ENCODE measurements at regions not wholly inside any gene's neighbourhood (a gene's known extent, or its start where the extent isn't known, plus 50 kb on each side); places are given as distances from the start of the nearest gene placed in this dataset.
"Not testable (repeated sequence)": the region's sequence is repeated elsewhere in the genome, so short reads cannot be mapped to it uniquely, and the experiment has no call there.

GRCh38 chr16:52050418-52050817, 496.5 kb downstream of the TOX3 start:
- DNase-seq = no peak

DNA sequence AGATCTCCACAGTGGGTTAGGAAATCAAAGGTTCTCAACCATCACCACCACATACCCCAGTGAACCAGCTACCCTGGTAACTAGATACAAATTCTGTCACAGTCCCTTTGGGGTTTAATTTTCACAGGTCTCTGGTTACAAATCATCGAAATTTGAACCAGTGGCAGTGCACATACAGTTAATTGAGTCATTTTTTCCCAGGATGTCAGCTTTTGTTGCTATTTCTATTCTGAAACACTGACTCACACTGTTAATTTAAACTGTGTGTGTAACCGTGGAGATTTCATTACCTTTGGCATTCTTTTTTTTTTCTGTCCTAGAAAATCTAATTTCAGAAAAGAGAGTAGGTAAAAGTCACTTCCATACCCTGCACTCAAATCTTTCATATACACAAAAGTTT, 511.5 kb downstream of the TOX3 start:
- no peak for DNase-seq

DNA sequence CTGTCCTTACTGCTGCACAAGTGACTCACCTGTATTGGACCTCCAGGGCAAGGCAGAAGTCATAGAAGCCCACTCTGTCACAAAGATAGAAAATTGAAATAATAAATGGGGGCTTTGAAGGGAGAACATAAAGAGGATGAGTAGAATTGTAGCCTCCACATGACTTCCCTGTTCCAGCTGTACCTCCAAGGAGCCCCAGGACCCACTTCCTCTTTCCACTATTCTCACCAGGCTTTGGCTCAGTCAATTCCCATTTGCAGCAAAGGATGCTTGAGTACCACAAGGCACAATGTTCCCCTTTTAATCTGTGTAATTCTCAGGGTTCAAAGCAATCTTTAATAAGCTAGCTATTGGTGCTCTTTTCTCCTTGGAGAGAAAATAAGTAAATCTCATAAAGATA, 512.1 kb downstream of the TOX3 start:
- no peak for DNase-seq

DNA sequence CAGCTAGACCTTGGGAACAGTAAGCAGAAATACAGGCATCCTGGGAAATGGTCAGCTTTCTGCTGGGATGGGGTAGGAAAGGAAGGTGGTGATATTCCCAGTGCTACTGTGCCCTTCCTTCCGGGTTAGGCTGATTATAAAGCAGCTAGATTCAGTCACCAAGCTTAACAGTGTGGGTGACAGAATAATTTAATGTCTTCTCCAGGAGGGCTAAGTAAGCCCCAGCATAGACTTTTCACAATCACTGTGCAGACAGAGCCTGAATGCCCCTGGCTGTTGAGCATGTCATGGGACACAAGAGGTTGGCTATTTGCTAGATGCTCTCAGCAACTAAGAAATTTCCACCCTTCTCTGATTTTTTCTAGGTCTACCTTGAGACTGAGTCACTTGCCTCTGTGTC, 513.0 kb downstream of the TOX3 start:
- DNase-seq = no peak

DNA sequence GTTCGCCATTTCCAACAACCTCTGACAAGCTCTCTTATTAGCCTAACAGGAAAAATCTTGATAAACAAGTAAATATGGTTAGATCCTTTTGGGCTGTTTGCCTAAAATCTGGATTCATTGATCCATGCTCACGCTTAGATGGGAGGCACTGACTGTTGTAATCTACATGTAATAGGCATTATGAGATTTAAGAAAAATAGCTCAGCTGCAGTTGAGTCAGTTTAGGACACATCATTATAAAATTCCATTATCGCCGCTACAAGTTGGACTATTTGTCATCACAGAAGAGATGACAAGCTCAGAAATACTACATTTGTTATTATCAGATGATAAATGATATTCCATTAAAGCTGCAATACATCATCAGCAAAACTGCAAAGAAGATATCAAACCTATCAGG, 524.0 kb downstream of the TOX3 start:
- no peak for DNase-seq

DNA sequence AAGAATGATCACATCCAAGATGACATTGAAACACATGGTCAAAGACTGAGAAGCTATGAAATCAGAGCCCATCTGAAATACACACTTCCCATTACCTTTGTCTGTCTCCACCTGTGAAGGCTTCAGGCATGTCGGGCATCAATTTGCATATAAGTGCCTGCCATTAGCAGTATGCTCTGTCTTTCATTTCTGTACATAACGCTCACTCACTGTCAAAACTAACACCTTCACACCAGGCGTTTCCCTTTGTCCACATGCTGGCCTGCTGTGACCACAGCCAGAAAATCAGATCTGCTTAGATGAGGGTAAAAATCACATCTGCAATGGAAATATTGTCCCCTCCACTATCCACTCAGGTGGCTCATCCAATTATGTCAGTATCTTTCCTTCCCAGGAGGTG, 524.8 kb downstream of the TOX3 start:
- DNase-seq = no peak

DNA sequence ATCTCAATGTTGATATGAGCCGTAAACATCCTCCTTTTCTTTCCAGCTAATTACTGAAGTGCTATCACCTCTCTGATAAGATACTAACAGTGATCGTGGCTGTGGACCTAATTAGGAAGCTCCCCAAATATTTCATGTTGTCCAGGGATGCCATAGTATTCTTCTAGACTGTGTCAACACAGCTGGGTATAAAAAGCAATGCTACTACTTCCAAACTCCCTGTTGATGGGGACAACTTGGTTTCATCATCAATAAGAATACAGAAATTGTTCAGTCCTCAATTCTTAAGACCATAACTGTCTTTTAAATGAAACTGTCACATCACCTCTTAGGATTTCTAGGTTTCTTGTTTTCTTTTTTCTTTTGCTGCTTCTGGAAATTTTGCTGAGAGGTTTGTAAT, 530.6 kb downstream of the TOX3 start:
- no peak for DNase-seq

GRCh38 chr16:52005551-52005950, 541.4 kb downstream of the TOX3 start:
- DNase-seq = no peak

GRCh38 chr16:52004343-52004742, 542.6 kb downstream of the TOX3 start:
- no peak for DNase-seq

- DNase-seq = no peak
Measured at GRCh38 chr16:52002026-52002425, 544.9 kb downstream of the TOX3 start.

DNA sequence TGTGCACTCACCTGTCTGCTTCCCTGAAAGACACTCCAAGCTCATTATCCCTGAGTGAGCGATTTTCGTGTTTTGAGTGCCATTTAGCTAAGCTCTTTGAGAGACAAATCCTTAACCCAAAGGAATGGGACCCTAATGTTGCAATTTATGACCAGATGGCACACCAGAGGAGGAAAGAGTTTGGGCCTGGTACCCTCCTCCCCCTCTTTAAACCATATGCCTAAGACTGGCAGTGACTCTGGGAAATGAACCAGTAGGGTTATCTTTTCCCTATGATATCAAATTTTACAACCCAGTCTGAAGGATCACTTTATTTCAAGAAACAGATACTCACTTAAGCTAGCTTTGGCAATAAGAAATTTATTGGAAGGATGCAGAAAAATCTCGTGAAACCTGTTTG, 550.4 kb downstream of the TOX3 start:
- no peak for DNase-seq

GRCh38 chr16:51994597-51994996, 552.3 kb downstream of the TOX3 start:
- no peak for DNase-seq

DNA sequence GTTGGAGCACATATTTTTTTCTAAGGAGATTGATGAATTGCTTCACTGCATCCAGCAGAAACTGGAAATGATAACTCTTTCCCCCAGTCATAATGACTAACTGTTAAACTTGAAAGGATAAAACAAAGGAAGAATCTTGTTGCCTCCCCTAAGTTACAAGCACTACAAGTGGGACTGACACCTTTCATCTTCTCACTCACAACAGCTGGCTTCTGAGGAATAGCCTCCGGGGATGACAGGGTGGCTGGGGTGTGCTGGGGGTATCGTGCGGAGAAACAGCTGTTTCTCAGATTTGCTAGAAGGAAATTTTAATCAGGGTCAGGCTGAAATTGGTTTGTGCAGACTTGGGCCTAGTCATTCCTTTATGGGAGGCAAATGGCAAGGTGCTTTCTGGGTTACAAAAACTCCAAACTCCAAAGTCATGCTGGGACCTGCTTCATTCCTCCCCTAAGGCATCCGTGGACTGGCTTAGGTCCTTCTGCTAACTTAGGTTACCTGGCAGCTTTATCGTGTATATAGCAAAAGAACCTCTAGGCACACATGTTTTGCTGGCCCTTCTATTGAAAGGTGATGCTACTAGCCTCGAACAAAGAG, 557.2 kb downstream of the TOX3 start:
- DNase-seq = no peak

GRCh38 chr16:51988977-51989376, 558.0 kb downstream of the TOX3 start:
- no peak for DNase-seq

- no peak for DNase-seq
Measured at GRCh38 chr16:51987519-51987918, 559.4 kb downstream of the TOX3 start.

- DNase-seq = no peak
Measured at GRCh38 chr16:51986717-51987116, 560.2 kb downstream of the TOX3 start.

DNA sequence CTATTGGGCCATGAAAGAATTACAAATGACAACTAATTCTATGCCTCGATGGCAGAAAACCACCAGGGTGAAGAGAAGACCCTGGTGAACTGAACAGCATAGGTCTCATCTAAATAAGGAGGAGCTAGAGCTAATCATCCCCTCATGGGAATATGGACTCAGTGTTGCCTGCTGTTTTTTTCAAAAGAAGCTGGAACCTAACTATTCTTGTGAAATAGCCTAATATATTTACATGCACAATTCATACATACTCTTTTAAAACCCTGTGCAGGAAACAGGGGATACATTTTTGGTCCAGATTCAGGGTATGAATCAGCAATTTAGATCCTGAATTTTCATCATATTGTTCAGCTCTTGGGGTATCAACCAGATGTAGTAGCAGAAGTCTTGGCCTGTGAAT, 560.6 kb downstream of the TOX3 start:
- no peak for DNase-seq

DNA sequence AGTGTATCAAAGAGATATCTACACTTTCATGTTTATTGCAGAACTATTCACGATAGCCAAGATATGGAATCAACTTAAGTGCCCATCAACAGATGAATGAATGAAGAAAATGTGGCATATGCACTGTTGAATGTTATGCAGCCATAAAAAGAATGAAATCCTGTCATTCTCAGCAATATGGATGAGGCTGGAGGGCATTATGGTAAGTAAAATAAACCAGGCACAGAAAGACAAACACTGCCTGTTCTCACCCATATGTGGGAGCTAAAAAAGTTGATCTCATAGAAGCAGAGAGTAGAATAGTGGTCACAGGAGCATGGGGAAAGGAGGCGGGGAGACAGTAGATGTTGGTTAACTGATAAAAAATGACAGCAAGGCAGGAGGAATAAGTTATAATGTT, 561.8 kb downstream of the TOX3 start:
- no peak for DNase-seq

DNA sequence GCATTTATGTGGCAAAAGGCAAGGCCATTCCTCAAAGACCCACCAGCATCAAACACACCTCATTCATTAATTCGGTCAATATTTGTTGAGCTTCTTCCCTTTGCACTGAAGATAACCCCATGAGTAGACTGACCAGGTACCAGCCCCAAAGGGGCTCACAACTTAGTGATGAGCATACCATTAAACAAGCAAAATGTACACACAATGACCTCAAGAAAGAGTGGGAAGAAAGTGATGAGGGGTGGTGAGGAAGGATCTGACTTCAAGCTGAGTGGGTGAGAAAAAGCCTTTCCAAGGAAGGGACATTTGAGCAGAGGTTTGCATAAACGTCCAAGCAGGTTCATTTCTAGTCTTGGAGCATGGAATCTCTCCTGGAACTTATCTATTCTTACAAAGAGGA, 562.5 kb downstream of the TOX3 start:
- no peak for DNase-seq

DNA sequence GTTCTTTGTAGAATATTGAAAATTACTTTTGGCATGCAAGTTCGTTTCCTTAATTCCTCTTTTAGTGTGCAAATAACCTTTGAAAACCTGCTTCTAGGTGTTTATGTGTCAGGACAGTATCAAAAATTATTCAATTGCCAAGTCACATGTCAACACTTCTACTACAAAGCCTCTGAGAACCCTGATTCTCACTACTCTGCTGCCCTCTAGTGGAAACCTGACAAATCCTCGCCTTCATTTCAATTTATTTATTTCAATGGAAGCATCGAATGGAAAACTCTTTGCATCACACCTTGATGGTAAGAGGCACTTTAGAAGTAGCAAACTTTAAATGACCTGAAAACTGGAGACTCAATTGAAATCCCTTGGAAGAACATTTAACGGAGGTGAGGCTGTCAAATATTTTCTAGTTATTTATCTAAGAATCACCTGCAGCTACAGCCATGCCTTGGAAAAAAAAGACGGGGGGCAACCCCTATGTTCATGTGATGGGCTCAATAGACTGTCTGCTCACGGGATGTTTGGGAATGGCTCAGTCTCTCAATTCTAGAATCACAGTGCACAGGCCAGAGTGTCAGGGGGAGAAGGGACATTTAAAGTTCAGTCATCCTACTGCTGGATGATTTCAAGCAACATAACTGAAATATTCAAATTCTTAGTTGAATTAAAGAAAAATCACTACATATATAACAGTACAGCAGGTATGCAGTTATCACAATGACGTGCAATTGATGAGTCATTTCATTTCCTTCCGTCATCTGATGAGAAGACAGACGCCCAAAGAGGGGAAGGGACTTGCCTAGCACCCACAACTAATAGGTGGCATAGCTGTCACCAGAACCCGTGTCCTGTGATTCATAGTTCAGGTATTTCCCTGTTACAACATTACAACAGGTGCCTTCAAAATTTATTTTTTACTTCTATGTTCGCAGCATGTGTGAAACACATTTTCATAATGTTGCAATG, 563.9 kb downstream of the TOX3 start:
- no peak for DNase-seq

- DNase-seq = no peak
Measured at GRCh38 chr16:51981725-51982124, 565.2 kb downstream of the TOX3 start.

- DNase-seq = not testable (repeated sequence)
Measured at GRCh38 chr16:51977506-51977905, 569.4 kb downstream of the TOX3 start.

DNA sequence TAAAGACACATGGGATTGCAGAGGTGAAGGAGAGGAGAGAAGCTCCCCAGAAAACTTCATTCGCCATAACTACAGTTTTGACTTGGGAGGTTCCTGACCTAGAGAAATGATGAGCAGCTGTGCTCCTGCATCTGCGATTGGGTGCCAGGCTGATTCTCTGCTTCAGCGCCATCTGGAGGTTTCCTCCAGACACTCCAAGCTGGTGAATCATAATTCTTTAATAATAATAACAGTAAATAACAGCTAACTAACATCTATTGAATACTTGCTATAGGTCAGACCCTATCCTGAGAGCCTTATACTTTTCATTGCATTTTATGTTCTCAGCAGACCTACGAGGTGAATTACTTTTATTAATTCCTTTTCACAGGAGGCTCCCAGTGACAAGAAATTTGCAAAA, 575.8 kb downstream of the TOX3 start:
- no peak for DNase-seq

- DNase-seq = no peak
Measured at GRCh38 chr16:51968749-51969148, 578.2 kb downstream of the TOX3 start.

DNA sequence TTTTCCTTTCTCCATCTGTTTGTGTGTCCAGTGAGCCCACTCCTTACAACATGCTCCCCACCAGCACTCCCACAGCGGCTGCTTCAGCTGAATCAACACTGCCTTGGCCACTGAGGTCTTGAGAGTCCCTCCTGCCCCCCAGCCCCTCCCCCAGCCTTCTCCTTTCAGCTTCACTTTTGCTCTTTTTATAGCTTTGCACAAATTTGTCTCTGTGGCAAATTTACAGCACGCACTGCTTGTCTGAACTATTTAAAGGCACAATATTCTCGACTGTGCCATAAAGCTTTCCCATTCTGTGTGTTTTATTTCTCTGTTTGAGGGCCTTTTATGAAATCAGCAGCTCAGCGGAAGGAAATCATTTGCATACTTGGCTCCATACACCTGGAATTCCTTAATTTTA, 579.3 kb downstream of the TOX3 start:
- DNase-seq = no peak
